HS-5 (cell line): ENCODE measurements at regions not wholly inside any gene's neighbourhood (a gene's known extent, or its start where the extent isn't known, plus 50 kb on each side); places are given as distances from the start of the nearest gene placed in this dataset.
"Not testable (repeated sequence)": the region's sequence is repeated elsewhere in the genome, so short reads cannot be mapped to it uniquely, and the experiment has no call there.

ENCODE experiments used
- DNase-seq: peaks from one replicate; pipeline ENCODE4 v3.0.0-alpha.2; 2012; ENCODE audit warnings: low read depth

DNA sequence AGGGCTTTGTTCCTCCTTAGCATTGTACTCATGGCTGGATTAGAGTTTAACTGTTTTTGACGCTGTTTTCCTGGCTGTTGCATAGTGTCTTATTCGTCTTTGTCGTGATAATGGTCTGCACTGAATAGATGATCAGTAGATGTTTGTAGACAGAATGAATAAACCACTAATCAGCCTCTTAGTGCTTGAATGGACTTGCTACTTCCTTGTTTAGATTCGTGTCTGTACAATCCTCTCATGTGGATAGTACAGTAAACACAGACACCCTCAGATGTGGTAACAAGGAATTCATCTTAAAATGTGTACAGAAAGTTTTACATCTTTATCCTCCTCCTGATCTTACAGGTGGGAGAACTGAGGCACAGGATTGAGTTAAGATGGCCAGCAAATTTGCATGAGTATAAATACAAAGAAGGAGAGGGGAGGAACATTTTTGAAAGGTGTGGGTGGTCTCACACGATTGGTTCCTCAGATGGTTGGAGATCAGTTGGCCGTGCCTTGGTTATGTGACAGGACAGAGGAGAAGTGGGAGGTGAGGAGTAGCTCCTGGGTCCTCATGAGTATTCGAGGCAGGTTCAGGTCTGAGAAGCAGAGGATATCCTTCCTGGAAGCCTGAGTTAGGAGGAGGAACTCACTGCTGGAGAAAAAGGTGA is 196.0 kb downstream of the KLRB1 start:
- not testable (repeated sequence) for DNase-seq

DNA sequence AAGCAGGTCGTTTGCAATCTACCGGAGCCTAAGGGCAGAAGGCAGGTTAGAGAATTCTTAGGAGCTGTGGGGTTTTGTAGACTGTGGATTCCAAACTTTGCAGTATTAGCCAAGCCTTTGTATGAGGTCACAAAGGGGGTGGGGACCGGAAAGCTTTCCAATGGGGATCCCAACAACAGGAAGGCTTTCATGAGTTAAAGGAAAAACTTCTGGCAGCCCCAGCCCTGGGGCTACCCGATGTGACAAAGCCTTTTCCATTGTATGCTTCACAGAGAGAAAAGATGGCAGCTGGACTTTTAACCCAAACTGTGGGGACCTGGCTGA is 199.2 kb upstream of the PZP start:
- DNase-seq: not testable (repeated sequence)

DNA sequence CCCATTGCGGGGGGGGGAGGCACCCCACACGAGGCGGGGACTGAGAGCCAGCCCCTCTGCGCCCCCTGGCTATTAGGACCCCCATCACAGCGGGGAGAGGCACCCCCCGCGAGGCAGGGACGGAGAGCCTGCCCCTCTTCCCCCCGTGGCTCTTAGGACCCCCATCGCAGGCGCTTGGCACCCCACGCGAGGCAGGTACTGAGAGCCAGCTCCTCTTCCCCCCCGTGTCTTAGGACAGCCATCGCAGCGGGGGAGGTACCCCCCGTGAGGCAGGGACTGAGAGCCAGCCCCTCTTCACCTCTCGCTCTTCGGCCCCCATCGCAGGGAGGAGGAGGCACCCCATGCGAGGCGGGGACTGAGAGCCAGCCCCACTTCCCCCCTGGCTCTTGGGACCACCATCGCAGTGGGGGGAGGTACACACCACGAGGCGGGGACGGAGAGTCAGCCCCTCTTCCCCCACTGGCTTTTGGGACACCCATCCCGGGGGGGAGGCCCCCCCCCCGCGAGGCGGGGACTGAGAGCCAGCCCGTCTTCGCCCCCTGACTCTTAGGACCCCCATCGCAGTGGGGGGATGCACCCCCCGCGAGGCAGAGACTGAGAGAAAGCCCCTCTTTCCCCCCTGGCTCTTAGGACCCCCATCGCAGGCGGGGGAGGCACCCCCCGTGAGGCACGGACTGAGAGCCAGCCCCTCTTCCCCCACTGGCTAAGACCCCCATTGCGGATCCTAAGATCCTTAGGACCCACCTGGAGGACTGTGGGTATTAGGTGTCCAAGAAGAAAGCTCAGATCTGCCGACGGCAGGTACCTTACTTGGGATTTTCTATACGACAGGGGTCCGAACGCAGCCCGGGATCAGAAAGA is 198.6 kb upstream of the PZP start:
- no peak for DNase-seq

- no peak for DNase-seq
These were observed 197.8 kb upstream of the PZP start for GRCh38 chr12:9405886-9406563.

- no peak for DNase-seq
These were observed 196.5 kb upstream of the PZP start for GRCh38 chr12:9404469-9405260.

DNA sequence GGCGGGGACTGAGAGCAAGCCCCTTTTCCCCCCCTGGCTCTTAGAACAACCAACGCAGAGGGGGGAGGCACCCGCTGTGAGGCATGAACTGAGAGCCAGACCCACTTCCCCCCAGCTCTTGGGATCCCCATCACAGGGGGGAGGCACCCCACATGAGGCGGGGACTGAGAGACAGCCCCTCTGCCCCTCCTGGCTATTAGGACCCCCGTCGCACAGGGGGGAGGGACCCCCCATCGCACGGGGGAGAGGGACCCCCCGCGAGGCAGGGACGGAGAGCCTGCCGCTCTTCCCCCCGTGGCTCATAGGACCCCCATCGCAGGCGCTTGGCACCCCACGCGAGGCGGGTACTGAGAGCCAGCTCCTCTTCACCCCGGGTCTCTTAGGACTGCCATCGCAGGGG is 195.8 kb upstream of the PZP start:
- DNase-seq: no peak

- not testable (repeated sequence) for DNase-seq
These were observed 194.3 kb upstream of the PZP start for GRCh38 chr12:9402432-9403040.

- DNase-seq: not testable (repeated sequence)
These were observed 188.2 kb upstream of the PZP start for GRCh38 chr12:9396367-9396766.

DNA sequence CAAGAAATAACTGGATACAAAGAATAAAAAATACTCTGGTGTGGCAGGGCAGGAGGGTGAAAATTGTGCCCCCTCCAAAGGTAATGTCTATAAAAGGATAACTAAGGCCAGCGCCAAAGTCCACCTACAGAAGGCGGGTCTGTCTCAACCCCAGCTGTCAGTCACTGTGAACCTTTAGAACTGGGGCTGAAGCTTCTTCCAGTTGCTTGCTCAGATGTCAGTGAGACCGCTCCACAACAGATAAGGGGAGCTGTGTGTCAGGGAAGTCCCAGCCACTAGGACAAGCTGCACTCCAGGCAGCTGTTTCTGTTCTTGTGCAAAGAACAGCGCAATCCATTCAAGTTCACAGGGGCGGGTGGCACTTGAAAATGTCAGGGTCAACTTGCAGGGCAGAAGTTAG is 187.0 kb upstream of the PZP start:
- not testable (repeated sequence) for DNase-seq

DNA sequence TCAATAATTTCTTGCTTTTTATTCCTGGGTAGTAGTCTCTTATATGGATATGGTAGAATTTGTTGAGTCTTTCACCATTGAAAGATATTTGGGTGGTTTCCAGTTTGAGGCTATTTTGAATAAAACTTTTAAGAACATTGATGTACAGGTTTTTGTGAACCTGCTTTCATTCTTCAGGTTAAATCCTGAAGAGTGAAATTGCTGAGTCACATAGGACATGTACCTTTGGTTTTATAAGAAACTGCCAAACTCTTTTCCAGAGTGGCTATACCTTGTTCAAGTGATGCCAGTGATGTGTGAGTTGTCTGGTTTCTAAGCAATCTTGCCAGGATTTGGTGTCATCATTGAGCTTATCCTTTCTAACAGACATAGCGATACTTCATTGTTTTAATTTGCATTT is 184.6 kb upstream of the PZP start:
- DNase-seq: no peak

DNA sequence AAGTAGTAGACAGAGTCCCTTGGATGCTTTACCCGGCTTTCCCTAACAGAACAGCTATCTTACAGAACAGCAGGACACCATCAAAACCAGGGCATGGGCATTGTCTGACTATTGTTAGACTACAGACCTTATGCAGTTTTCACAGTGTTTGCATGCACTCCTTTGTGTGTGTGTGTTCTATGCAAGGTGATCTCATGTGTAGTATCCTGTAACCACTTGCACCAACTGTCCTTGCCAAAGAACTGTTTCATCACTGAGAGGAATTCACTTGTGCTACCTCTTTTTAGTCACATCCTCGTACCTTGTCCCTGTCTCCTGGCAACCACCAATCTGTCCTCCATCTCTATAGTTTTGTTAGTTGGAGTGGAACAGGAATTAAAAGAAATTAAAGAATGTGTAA is 183.6 kb upstream of the PZP start:
- no peak for DNase-seq

DNA sequence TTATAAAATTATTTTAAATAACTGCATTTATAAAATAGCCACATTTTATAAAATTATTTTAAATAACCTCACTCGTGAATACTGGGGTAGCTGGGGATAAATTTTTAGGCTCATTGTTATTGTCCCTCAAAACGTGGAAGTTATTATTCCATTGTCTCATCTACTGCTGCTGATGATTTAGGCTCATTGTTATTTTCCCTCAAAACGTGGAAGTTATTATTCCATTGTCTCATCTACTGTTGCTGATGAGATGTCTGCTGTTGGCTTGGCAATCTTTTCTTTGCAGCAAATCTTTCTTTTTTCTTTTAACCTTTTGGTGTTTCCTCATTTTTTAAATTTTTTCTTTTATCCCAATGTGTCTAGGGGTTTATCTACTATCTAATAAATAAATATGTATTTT is 182.6 kb upstream of the PZP start:
- no peak for DNase-seq

DNA sequence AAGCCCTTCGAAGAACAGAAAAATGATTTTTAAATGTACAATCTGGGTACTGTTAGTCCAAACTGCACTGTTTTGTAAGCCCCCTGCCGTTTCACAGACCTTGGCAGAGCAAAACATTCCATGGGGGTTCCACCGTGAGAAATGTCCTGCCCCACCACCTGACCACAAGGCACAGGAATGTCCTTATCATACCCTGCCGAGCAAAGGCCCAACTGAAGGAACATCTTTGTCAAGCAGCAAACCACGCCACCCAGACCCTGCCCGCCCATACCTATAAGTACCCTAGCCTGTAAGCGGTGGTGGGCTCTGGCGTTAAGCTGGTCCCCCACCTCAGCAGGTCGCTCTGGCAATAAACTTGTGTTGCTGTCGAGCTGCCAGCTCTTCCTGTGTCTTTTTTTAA is 181.6 kb upstream of the PZP start:
- DNase-seq: no peak

DNA sequence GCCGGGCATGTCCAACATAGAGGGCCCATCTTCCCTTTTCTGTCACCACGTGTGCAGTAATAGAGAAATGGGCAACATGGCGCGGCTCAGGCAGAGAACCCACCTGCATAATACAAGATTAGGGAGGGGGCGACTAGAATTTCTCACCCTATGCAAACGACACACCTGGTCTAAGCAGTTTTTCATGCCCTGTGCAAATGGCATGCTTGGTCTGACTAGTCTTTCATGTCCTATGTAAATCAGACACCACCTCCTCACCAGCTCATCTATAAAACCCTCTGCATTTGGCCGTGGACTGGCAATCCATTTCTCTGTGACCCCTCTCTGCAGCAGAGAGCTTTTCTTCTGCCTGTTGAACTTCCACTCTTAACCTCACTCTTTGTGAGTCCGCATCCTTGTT is 180.2 kb upstream of the PZP start:
- no peak for DNase-seq

GRCh38 chr12:9387450-9387849 is 179.3 kb upstream of the PZP start:
- no peak for DNase-seq

DNA sequence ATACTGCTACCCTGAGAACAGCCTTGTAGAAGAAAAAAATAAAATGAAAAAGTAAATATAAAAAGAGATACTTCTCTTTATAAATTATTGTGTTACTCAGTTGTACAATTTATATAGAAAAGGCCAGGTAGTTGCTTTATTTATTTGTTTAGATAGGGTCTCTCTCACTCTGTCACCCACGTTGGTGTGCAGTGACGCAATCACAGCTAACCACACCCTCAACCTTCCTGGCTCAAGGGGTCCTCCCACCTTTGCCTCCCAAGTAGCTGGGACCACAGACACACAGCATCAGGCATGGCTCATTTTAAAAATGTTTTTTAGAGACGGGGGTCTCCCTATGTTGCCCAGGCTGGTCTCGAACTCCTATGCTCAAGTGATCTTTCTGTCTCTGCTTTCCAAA is 175.4 kb upstream of the PZP start:
- no peak for DNase-seq

DNA sequence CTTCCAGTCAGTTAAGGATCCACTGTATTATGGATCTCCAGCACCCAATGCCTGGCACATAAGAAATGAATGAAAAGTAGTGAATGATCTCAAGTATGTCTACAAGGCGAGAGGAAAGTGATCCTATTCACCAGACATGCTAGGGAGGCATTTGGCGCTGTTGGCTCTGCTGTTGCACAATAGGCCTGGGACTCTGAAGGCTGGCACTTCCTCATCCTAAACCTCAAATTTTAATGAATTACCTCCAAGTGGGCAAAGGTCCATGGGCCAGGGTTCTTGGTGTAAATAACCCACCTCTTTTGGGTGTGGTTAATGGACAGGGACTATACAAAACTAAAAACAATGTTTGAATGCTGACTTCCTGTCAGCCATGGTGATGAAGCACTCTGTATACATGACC is 173.4 kb upstream of the PZP start:
- no peak for DNase-seq

DNA sequence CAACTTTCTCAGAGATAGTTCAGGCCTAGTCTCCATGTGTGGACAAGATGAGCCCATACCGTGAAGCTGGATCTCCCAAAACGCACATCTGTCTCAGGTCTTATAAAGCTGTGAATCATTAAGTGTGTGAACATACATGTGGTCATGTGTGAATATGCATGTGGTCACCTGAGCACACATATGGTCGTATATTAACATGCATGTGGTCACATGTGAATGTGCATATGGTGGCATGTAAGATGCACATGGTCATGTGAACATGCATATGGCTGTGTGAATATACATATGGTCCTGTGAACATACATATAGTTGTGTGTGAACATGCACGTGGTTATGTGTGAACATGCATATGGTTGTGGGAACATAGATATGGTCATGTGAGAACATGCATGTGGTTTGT is 172.5 kb upstream of the PZP start:
- no peak for DNase-seq

- DNase-seq: no peak
These were observed 171.0 kb upstream of the PZP start for GRCh38 chr12:9379023-9379742.

GRCh38 chr12:9378430-9378835 is 170.2 kb upstream of the PZP start:
- no peak for DNase-seq

- DNase-seq: no peak
These were observed 164.0 kb upstream of the PZP start for GRCh38 chr12:9372202-9372601.
